Hematopoietic multipotent progenitor cell (in vitro differentiated cells): ENCODE measurements at regions not wholly inside any gene's neighbourhood (a gene's known extent, or its start where the extent isn't known, plus 50 kb on each side); places are given as distances from the start of the nearest gene placed in this dataset.

Source experiments
- DNase-seq, 3 donors: peaks; one replicate each; pipeline ENCODE4 v3.0.0-alpha.2; 2011 to 2015; ENCODE audit warnings: low read depth in 2 of 3, low spot score in 2 of 3

DNA sequence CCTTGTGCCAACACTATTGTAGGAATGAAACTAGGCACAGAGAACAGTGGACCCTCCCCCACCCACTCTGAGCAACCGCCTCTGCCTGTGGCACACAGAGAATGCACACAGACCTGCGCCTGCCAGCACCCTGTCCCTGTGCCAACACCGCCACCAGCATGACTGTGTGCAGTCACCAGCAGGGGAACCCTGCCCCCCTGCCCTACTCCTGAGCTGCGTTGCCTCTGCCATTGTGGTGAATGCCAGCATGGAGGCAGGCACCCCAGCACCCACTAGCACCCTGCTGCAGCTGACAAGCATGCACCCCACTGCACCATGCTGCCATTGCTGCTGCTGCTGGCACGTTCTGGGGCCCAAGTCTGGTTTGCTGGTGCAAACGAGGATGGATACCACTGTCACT, 94.4 kb upstream of the PRLR start:
- no peak for DNase-seq

- DNase-seq: no peak
These were observed 93.9 kb upstream of the PRLR start for GRCh38 chr5:35324201-35324600.

- no peak for DNase-seq
These were observed 89.7 kb upstream of the PRLR start for GRCh38 chr5:35320029-35320428.

GRCh38 chr5:35319333-35320002, 89.2 kb upstream of the PRLR start:
- DNase-seq: peak in 2 of 3 donors; percentile 90 to 97

GRCh38 chr5:35317586-35317985, 87.3 kb upstream of the PRLR start:
- no peak for DNase-seq

GRCh38 chr5:35316611-35317274, 86.5 kb upstream of the PRLR start:
- DNase-seq: no peak

- DNase-seq: no peak
These were observed 83.0 kb upstream of the PRLR start for GRCh38 chr5:35313291-35313690.

DNA sequence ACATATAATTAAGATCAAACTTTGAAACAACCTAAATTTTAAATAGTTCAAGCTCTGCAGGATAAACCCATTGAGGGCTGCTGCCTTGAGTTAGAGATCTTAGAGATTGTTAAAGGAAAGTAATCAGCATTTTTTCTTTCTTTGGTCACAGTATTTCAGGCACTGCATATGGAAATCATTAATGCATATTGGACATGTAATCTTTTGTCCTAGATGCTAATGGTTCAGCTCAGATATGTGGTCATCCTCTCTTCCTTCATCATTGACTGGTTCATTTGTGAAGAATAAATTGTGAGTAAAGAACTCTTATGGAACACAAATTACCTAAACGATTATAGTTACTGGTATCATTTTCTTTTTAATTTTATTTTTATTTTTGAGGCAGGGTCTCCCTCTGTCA, 82.0 kb upstream of the PRLR start:
- no peak for DNase-seq

- no peak for DNase-seq
These were observed 79.3 kb upstream of the PRLR start for GRCh38 chr5:35309365-35310130.

DNA sequence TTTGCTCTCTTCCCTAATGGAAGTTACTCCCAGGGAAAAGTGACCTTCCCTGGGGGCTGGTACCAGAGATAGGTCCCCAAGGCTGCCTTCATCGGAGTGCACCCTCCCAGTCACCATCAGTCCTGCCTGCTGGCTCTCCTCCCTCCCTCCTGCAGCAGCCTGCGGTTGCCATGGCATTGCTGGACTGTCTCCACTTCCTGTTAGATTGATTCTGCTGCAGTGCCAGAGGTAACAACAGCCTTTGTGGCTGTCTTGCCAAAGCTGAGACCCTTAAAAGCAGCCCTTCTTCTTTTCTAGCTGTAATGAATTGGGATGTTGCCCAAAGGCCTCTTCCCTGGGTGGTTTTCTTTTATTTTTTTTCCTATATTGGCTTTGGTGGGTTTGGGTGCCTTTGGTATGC, 78.1 kb upstream of the PRLR start:
- DNase-seq: no peak

GRCh38 chr5:35306716-35307365, 76.6 kb upstream of the PRLR start:
- no peak for DNase-seq

- no peak for DNase-seq
These were observed 75.2 kb upstream of the PRLR start for GRCh38 chr5:35305336-35306020.

- no peak for DNase-seq
These were observed 74.0 kb upstream of the PRLR start for GRCh38 chr5:35304291-35304690.

DNA sequence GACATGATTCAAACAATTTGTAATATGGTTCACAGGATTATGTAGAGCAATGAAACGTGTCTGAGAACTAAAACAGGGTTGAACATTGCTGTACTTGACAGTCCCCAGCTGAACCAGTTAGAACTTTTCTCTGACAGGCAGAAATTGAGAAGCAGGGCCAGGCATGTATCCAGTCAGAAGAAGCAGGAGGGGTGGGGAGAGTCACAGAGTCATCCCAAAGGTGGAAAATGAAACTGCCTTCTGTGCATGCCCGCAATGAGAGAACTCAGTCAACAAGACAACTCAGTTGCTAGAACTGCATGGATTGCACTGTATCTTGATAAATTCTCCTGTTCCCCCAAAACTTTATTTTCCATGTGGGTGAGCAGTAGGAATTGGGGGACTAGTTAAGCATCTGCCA, 72.9 kb upstream of the PRLR start:
- DNase-seq: no peak

GRCh38 chr5:35302544-35302943, 72.3 kb upstream of the PRLR start:
- no peak for DNase-seq

- DNase-seq: no peak
These were observed 67.5 kb upstream of the PRLR start for GRCh38 chr5:35297755-35298154.

- DNase-seq: no peak
These were observed 64.7 kb upstream of the PRLR start for GRCh38 chr5:35294976-35295375.

- DNase-seq: no peak
These were observed 63.7 kb upstream of the PRLR start for GRCh38 chr5:35294017-35294416.

DNA sequence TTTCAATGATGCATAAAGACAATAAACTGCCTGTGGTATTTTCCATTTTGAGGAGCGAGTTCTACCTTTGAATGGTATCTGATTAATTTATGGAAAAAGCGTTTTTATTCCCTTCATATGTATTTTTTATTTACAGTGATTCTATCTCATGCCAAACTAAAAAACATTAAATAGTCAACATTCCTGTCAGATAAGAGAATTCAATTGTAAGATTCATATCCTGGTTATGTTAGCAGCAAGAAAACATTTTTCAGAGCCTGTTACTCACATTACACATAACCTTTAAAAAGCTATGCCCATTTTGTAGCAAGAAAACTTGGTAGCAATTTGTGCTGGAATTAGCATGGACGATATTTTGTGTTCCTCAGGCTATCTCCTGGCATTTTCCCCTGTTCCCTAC, 55.1 kb upstream of the PRLR start:
- no peak for DNase-seq

DNA sequence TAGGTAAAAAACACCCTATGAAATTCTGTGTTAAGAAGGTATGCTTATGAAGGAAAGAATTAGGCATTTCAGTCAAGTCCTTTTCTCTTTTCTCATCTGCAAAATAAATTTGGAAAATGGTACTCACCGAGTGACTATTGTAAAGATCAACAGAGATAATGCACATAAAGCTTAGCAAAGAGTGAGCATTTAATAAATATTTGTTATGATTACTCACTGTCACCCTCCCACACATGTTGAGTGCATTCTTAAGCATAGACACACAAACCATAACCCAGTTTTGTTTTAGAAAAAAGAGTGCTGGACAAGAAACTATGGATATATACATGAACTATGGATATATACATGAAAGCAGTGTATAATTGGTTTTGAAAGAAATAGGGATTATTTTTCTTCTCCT, 54.7 kb upstream of the PRLR start:
- no peak for DNase-seq

DNA sequence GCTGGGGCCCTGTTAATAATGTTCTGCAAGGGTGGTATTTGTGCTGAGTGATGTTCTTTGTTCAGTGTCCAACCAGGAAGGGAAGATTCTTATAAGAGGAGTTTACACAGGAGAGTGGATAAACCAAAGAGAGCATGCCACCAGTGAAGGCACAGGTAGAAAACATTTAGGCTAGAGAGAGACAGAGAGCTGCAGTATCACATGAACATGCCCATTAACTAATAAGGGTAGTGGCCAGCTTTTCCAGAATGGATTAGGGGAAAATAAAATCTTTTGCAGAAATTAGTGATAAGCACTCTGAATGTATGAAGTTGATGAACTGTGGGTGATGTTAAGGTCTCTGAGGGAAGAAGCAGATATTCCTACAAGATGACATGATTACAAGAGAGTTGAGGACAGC, 54.1 kb upstream of the PRLR start:
- no peak for DNase-seq
